Midbrain (tissue), 1 donor: ENCODE measurements at regions not wholly inside any gene's neighbourhood (a gene's known extent, or its start where the extent isn't known, plus 50 kb on each side); places are given as distances from the start of the nearest gene placed in this dataset.
A peak's percentile ranks its signal among the peaks of the same experiment; 100 is the strongest.
"Not testable (repeated sequence)": the region's sequence is repeated elsewhere in the genome, so short reads cannot be mapped to it uniquely, and the experiment has no call there.

Experiments
- DNase-seq: peaks from one replicate; lab custom pipeline; 2025; lab: John Stamatoyannopoulos, UW

DNA sequence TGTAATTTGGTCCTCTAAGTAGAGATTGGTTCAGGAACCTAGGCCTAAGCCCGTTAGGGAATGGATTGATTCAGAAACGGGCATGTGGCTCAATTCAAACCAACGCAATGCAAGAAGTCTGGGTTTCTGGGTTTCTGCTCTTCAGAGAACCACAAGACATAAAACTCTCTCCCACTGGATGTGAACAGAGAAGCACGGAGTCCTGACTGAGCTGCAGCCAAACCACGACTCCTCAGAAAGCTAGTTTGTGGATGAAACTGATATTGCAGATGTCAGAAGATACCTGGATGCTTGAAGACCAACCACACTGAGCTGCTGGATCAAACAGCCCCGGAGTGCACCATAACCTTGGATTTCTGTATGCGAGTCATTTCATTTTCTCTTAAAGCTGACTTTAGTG, 50.0 kb downstream of the SOD2 start:
- DNase-seq = no peak

DNA sequence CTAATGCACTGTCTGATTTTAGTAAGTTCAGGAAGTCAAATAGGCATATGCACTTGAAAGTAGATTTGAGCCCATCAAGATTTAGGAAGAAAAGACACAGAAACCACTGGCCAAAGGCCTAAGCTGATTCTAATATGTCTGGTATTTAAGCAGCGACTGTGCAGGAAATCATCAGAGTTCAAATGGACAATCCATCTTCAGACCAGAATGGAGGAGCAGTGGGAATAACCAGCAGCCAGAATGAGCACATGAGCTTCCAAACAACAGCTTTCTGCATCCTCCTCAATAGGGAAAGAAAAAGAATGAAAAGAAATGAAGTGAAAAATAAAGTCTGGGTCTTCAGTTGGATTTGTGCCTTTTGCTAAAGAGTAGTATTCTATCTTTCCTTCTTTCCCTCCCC, 50.6 kb downstream of the SOD2 start:
- DNase-seq = no peak

DNA sequence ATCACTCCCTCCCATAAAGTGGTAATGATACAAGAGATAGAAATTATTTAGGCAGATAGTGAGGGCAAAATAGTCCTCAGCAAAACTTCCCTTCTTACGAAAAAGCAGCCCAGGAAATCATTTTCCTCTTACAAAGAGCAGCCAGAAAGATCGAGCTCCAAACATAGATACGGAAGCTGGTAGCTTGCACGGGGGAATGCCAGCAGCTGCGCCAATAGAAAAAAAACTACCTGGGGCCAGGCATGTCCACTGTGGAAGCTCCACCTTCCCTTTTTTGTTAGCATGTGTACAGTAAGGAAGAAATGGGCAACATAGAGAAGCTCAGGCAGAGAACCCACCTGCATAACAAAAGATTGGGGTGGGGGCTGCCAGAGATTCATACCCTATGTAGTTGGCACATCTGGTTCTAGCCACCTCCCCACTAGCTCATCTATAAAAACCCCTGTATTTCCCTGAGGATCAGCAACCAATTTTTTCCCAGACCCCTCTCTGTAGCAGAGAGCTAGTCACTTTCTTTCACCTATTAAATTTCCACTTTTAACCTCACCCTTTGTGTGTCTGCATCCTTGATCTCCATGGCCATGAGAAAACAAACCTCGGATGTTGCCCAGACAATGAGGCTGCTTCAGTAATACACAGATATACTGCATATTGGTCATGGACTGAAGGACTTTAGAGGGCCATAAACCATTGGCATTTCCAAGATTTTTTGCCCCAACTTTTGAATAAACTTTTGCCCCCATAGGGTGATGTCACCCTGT, 52.1 kb downstream of the SOD2 start:
- DNase-seq = no peak

GRCh38 chr6:159640322-159640721, 52.7 kb downstream of the SOD2 start:
- no peak for DNase-seq

DNA sequence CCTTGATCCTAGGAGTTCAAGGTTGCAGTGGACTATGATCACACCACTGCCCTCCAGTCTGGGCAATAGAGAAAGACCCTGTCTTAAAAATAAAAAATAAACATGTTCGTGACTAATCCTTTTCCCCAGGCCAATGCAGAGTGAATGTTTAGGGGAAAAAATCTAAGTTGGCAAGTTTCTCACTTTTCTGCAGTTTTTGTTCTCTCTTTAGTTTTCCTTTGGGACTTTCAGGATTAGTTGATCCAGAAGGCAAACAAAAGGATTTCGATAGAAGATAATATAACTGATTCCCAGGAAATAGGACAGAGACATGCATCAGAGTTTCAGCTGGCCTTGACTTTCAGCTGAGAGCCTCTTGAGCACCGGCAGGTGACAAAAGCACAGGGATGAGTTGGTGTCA, 53.3 kb downstream of the SOD2 start:
- DNase-seq = no peak

- DNase-seq = no peak
Observed at GRCh38 chr6:159633196-159633595, 59.8 kb downstream of the SOD2 start.

GRCh38 chr6:159631886-159632285, 61.2 kb downstream of the SOD2 start:
- no peak for DNase-seq

DNA sequence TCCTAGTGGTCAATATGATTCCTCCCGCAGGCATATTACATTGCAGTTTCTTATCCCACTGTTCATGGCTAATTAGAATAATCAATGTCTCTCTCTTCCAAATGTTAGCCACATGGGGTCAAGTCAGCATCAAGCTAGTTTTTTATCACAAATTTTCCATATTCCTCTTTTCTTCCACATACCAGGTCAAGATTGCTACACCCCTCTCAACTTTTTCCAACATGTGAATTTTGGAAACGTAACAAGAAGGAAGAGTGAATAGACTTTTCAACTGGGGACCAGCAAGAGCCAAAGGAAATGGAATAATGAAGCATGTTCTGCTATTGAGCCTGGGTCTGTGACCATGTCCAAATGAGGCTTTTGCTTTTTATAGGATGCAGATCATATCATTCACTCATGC, 65.1 kb downstream of the SOD2 start:
- DNase-seq = no peak

GRCh38 chr6:159626506-159626905, 66.5 kb downstream of the SOD2 start:
- not testable (repeated sequence) for DNase-seq

DNA sequence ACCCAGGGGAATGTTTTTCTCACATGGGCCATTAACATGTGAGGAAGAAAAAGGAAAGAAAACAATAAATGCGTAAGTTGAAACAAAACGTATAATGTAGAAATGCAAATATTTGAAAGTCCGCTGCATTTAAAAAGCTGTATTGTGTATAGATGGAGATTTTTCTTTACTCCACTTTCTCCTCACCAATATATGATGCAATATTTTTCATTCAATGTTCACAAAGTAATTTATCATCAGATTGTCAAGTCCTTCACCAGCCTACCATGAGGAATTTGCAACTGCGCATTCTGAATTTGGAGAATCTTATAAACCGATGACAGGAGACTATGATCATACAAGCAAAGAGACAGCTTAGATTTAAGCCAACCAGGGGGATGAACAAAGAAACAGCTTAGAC, 69.9 kb downstream of the SOD2 start:
- no peak for DNase-seq

DNA sequence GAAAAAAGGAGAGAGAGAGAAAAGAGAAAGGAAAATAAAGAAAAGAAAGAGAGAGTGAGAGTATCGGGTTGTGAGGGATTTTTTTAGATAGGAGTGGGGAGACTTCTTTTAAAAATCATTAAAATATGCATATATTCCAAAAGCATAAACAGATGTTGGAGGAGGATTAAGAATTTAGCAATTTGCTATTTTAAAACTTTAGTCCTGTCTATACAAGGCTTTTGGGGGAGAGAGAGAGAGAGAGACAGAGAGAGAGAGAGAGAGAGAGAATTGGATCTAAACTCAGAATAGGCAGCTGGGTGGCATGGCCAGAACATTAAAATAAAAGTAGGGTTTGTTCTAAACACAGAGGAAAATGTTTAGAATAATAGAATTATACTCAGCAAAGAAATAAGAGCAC, 72.1 kb downstream of the SOD2 start:
- DNase-seq = no peak

DNA sequence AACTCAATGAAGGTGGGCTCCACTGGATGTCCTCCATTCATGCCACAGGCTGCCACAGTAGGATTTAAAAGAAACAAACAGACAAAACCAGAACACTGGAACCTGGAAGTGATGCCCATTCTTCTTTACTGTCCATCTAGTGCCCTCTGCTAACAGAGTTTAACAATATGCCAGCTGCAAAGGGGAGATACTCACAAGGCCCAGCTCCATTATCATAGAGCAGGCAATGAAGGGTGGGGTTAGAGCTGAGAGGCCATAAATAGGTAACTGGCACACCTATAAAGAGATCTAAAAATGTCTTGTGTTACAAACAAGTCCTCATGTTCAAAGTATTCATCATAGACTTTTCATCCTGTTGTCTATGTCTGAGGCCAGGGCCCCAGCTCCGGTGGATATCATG, 75.6 kb downstream of the SOD2 start:
- no peak for DNase-seq

GRCh38 chr6:159616456-159616855, 76.6 kb downstream of the SOD2 start:
- no peak for DNase-seq

- DNase-seq = no peak
Observed at GRCh38 chr6:159615918-159616317, 77.1 kb downstream of the SOD2 start.

DNA sequence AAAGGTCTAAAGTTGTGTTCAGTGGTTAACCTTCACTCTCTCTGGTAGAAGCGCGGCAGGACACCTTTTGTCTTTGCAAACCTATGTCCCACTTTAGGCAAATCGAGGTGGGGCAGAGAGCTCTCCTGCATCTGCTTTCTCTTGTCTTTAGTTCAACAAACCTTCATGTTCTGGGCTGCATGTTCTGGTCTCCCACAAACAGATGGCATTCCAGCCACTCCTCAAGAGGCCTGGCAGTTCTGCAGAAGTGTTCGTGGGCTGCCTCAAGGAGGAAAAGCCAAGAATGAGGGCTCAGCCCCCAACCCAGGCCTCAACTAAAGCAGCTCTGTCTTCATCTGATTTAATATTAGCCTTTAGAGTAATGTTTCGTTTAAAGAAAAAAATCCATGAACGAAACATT, 82.2 kb downstream of the SOD2 start:
- no peak for DNase-seq

- DNase-seq = no peak
Observed at GRCh38 chr6:159609652-159610178, 83.3 kb downstream of the SOD2 start.

- DNase-seq = no peak
Observed at GRCh38 chr6:159608961-159609651, 83.9 kb downstream of the SOD2 start.

DNA sequence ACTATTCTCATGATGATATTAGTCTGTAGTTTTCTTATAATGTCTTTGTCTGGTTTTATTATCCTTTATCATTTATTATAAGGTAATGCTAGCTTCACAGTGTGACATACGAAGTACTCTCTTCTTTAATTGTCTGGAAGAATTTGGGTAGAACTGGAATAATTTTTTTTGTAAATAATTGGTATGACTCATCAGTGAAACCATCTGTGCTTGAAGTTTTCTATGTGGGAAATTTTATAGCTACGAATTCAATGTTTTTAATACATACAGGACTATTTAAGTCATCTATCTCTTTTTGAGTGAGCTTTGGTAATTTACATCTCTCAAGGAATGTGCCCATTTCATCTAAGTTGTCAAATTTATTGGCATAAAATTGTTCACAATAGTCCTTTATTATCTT, 86.3 kb downstream of the SOD2 start:
- DNase-seq = no peak

DNA sequence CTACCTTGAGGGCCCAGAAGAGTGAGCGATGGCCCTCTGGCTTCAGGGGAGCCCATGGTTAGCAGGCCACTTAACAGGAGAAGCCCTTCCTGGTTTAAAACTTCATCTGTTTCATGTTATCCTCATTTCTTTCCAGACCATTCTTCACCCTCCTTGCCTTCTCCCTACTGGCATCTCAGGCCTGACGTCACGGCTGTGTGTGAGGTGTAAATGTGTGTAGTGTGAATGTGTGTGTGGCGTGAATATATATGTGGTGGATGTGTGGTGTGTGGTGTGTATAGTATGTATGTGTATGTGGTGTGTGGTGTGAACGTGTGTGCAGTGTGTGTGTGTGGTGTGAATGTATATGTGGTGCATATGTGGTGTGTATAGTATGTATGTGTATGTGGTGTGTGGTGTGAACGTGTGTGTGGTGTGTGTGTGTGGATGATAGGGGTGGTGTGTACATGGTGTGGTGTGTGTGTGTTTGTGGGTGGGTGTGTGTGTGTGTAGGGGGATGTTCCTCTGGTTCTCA, 88.5 kb downstream of the SOD2 start:
- no peak for DNase-seq

DNA sequence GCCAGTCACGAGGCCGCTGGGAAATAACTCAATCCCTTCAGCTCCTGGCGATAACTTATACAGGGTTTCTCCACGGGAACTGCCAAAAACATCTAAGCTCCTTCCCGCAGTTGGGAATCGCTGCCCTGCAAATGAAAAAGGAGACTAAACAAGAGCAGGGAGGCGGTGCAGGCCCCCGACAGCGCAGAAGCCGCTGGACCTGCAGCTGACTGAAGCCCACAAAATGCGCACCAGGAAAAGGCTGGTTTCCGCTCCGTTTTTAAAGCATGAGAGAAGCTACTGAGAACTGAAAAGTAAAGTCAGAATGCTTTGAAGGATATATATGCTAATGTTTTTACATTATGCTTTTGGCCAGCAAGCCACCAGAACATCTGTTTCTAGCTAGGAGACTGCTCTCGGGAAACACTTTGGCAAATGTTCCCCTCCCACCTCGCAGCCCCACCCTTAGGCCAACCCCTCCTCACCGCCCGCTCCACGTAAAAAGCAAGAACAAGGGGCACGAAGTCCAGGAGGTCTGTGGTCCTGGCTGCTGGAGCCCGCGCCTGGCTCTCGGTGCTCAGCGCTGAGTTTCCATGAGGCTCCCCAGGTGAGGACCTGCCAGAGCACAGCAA, 90.5 kb downstream of the SOD2 start:
- no peak for DNase-seq

DNA sequence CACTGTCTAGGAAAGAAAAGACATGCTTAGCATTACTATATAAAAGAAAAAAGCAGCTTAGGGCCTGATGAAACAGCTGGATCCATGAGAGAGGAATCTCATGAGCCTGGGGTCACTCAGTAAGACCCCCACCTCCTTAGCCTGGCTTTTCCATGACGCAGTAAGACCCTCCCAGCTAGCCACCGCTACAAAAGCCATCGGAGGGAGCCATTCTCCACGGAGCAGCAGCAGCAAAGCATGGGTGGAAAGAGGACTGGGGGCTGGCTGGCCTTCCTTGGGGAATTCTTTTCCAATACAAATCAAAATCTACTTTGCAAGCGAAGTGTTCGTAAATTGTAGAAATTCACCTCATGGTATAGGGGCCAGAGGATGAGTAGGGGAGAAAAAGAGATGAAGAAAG, 91.8 kb downstream of the SOD2 start:
- DNase-seq = no peak

DNA sequence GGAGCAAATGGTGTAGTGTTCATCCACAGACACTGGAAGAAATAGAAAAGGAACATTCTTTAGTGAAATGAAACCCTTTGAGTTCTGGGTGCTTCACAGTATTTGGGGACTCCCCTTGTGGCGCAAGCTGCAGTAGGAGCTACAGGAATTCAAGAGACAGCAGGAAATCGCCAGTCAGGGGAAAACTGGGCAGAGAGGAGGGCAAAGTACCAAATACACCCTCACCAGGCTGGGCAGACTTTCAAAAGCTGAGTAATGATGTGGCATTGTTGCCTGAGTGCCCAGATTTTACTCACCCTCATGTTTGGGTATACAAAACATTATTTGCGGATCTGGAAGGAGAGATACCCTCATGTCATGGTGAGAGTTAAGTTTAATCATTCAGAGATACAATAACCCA, 97.9 kb downstream of the SOD2 start:
- peak; percentile 23 for DNase-seq

DNA sequence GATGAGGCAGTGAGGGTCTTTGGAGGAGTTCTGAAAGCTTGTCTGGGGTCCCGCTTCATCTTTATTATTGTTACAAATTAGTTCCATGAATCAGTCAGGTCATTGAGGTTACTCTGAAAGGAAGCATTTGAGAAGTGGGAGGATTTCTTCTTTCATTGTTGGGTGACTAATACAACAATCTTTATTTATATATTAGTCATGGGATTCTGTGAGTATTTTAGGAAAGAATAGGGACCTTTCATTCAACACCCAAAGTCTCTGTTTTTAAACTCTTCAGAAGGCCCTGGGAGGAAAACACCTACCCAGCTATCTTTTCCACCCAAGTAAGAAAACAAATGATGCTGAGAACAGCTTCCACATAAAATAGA, 98.3 kb downstream of the SOD2 start:
- DNase-seq = no peak
